HG03439 (cell line): ENCODE measurements at regions not wholly inside any gene's neighbourhood (a gene's known extent, or its start where the extent isn't known, plus 50 kb on each side); places are given as distances from the start of the nearest gene placed in this dataset.

ENCODE experiments used
- ATAC-seq: cut with Tn5 transposase; IDR thresholded peaks from one replicate; pipeline ENCODE4 v1.9.1; 2021; ENCODE audit warnings: mild to moderate bottlenecking, moderate library complexity; ENCODE audit not compliant: unreplicated experiment

GRCh38 chr4:32988165-32988811 lies 2268.1 kb downstream of the PCDH7 start:
- no peak for ATAC-seq

DNA sequence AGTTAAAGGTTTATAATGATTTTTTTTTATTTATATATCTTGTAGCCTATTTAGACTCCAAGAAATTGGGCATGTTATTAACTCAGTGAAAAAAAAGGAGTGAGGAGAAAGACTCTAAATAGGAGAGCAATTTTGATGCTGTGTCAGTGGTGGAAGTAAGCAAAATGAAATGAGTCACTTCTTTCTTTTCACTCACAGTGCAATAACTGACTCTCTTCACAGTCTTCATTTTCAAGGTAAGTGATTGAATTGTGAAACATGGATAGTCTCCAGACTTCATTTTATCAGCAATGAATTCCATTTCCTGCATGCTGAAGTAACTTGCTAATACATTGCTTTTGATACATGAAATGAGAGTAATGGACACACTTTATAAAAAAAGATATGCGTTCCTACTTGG lies 2271.5 kb downstream of the PCDH7 start:
- no peak for ATAC-seq

GRCh38 chr4:32994981-32995881 lies 2275.1 kb downstream of the PCDH7 start:
- no peak for ATAC-seq

DNA sequence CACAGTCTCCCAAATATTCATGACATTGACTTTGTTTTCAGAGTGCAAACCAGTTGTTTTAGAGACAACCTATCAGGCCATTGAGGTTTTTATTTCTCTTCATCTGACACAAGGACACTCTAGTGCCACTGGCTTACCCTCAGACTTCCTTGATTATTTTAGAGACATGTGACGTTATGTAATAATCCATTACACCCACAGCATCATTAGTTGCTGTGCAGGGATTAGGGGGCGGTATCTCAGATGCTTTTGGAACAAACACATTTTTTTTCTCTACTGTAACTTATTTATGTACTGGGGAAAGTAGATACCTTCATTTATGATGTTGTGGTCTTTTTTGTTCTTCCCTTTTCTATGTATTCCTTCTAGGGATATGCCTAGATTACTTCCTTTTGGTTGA lies 2293.1 kb downstream of the PCDH7 start:
- ATAC-seq, result no peak

DNA sequence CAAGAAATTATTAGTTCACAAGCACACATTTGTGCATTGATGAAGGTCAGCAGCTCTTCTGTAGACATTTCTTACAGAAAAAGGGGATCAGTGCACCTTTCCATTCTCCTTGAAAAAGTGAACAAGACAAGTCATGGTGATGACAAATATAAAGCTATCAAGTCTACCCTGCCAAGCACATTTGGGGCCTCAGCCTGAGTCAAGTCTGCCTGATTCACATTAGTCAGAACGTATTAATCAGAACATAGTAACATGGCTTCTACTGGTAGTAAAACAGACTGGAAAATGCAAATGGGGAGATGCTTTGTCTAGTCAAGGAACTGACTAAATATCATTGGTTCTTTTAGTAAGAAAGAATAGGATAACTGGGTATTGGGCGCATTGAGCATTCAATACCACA lies 2305.1 kb downstream of the PCDH7 start:
- ATAC-seq, result no peak

- ATAC-seq, result no peak
These were observed 2309.8 kb downstream of the PCDH7 start for GRCh38 chr4:33029976-33030375.

- no peak for ATAC-seq
These were observed 2311.2 kb downstream of the PCDH7 start for GRCh38 chr4:33031328-33031727.

GRCh38 chr4:33037464-33037863 lies 2317.3 kb downstream of the PCDH7 start:
- ATAC-seq, result no peak

DNA sequence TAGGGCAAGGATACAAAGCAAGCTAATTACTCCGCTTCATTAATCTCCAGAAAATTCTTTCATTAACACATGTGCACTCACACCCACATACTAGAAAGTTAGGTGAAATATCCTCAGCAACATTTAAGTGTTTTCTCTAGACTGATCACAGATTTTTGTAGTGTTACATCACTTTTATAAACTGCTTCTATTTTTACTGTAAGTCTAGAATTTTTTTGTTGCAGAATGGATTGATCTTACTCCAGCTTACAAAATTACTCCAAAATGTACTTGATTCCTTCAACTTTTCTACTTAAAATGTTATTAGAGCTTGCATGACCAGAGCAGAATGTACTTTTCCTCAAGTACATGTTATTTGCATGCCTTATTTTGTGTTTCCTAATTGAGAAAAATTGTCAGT lies 2325.2 kb downstream of the PCDH7 start:
- ATAC-seq, result no peak

DNA sequence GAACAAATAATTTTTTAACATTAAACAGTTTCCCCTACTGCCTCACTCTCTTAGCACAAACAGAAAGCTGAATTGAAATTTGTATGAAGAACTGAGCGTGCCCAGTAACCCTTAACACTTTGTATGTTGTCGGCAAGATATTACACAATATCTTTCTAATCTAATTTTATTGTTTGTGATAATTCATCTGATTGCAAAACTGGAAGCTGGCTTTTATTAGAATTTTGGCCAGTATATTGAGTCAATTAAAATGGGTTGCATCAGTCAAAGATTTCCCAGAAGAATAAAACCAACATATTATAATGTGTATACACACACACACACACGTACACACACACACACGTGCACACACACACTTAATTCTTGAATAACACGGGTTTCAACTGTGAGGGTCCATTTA lies 2332.1 kb downstream of the PCDH7 start:
- no peak for ATAC-seq

GRCh38 chr4:33054161-33054560 lies 2334.0 kb downstream of the PCDH7 start:
- ATAC-seq, result no peak

GRCh38 chr4:33054656-33055196 lies 2334.6 kb downstream of the PCDH7 start:
- ATAC-seq, result no peak

DNA sequence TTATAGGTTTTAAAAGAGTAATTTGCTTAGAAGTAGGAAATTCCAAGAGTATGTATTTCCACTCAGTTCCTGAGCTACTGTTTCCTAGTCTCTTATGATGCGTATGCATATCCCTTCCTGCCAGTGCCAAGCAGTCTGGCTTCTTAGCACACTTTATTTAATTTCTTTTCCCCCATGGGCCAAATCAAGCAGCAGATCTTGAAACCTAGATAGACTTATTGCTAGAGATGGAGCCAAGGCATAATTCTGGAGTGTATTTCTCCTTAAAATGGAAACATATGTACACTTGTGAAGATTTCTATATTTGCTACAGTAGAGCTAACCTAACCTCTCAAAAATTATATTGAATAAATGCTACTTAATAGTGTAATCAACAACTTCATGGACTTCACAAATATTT lies 2337.6 kb downstream of the PCDH7 start:
- ATAC-seq, result no peak

GRCh38 chr4:33058998-33059397 lies 2338.8 kb downstream of the PCDH7 start:
- no peak for ATAC-seq

DNA sequence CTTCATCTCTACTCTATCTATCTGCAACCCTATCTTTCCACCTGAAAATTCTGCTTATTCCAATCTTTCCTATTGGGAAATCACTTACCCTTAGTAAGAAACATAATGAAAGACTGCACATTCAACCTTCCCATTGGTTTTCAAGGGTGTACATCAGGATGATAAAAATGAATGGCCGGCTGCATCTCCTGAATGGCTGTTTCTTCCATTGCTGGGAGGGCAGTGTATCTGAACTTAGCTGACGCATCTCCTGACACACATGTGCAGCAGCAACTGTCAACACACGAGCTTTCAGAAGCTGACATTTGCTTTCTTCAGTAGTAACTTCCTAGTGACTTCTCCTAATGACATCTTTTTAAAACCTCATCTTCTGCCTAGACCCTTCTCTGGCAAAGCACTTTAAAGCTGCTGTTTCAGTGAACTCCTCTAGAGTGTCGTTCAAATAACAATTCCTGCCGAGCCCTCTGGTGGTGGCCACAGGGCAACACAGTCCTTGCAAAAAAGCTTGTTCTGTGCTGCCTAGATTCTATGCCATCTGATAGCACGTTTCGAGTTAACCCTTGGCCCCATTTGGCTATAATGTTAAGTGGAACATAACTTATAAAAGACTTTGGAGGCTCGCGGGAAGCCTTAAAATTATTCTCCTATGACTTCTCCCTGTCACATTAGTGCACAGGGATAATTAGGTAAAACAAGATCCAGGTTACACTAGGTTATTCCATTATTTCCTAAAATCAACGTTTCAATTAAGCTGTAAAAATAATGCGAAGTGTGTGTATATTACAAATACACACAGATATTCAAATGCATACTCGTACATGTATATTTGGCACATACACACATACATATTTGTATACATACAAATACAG lies 2340.7 kb downstream of the PCDH7 start:
- no peak for ATAC-seq

- ATAC-seq, result no peak
These were observed 2341.6 kb downstream of the PCDH7 start for GRCh38 chr4:33061727-33062126.

DNA sequence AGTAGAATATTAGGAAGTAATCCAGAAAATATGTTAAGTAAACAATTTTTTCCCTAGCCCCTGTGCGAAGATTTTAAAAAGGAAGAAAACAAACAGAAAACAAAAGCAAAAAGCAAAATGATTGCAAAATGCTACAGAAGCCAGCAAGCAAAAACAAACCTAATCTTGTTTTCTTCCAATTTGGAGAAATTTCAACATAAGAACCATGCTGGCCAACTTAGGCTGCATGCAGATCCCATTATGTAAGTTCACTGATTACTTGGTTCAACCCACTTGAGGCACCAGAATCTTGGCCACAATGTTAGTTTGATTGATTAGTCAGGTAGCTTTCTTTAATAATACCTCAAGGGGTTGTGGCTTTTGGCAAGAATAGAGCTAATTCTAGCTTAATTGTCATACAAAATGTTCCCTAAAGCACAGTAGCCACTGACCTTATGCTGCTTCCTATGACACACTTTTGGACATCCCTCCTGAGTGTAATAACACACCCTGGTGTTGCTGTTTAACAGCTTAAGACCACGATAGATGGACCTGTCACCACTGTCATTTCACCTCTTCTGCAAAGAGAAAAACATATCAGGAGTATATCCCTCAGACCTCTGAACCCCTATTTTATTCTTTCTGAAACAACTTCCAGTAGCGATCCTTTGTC lies 2342.1 kb downstream of the PCDH7 start:
- no peak for ATAC-seq

DNA sequence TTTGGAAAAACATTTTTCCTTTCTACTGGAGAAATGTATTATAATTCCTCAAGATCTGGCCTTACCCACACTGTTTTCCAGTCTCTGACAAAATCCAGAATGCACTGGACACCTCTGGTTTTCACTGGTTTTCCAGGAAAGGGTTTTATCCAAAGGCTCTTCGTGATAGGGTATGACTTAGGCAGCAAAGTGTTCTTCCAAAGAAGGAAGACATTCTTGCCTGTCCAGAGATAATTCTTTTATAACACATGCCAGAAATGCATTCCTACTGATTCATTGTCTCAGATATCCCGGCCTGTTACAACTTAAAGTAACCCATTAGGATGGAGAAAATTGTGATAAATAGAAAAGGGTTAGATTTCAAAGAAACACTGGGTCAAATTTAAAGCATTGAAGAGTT lies 2343.1 kb downstream of the PCDH7 start:
- no peak for ATAC-seq

- no peak for ATAC-seq
These were observed 2344.1 kb downstream of the PCDH7 start for GRCh38 chr4:33064238-33064637.

GRCh38 chr4:33065749-33066148 lies 2345.6 kb downstream of the PCDH7 start:
- ATAC-seq, result no peak

DNA sequence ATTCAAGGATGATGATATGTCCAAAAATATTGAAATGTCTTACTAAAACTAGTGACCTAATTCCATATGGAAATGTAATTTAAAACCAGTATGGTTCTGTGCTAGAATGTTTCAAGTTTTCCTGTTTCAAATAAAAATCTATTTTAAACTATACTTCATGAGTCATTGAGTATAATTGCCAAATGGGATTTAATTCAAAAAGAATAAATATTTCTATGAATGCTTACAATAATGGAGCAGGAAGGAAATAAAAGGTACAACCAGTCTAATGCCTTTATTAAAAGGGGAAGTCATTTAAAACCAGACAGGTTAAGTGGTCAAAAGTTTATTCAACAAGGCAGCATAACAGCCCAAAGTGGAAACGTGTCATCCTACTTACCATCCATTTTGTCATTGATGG lies 2347.1 kb downstream of the PCDH7 start:
- ATAC-seq, result no peak
